AG09319 (cell line): ENCODE measurements at regions not wholly inside any gene's neighbourhood (a gene's known extent, or its start where the extent isn't known, plus 50 kb on each side); places are given as distances from the start of the nearest gene placed in this dataset.
"Not testable (repeated sequence)": the region's sequence is repeated elsewhere in the genome, so short reads cannot be mapped to it uniquely, and the experiment has no call there.

ENCODE experiments used
- DNase-seq: peaks from one replicate; pipeline ENCODE4 v3.0.0-alpha.2; 2010; ENCODE audit warnings: low read depth; ENCODE audit errors: extremely low read depth
- TF ChIP-seq, protein P1 (sequence below): IDR thresholded peaks from 2 replicates; pipeline ENCODE4 v1.5.1; 2011; ENCODE audit warnings: low read depth, mild to moderate bottlenecking, inconsistent platforms, low read length, moderate library complexity

DNA sequence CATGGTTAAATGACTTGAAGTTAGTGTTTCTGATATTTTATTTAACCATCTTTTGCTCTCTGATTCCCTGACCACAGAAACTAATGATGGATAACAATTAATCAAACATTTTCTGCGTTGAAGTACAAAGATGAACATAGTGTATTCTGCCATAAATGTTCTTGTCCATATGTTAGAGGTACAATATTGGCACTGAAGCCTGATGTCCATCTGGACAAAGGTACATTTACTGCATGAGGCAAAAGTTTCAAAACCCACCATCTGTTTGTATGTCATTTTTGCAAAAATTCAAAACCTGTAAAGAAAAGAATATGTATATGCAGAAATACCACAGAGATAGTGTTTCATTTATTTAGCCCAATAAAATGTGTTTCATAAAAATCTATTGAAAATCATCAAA is 861.5 kb downstream of the ANKRD7 start:
- TF ChIP-seq, protein P1, sequence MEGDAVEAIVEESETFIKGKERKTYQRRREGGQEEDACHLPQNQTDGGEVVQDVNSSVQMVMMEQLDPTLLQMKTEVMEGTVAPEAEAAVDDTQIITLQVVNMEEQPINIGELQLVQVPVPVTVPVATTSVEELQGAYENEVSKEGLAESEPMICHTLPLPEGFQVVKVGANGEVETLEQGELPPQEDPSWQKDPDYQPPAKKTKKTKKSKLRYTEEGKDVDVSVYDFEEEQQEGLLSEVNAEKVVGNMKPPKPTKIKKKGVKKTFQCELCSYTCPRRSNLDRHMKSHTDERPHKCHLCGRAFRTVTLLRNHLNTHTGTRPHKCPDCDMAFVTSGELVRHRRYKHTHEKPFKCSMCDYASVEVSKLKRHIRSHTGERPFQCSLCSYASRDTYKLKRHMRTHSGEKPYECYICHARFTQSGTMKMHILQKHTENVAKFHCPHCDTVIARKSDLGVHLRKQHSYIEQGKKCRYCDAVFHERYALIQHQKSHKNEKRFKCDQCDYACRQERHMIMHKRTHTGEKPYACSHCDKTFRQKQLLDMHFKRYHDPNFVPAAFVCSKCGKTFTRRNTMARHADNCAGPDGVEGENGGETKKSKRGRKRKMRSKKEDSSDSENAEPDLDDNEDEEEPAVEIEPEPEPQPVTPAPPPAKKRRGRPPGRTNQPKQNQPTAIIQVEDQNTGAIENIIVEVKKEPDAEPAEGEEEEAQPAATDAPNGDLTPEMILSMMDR, result no peak

DNA sequence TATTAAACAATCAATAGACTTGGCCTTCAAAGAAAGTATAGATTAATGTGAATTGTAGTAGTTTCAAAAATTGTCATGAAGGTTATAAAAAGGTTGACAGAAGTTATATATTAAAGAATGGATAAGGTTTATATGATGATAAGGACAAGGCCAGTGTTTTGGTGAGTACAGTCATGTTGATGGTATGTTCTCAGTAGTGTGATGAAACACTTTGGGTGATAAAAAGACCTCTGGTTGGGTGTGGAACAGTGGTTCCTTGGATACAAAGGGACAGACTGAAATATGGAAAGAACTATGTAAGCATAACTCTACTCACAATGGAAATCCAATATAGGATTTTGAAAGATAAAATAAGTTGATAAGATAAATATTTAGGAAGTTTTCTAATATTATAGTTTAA is 866.3 kb downstream of the ANKRD7 start:
- TF ChIP-seq, protein P1, result no peak
- DNase-seq, result no peak

More for the DNA sequence above, 861.5 kb downstream of the ANKRD7 start:
- DNase-seq, result no peak

DNA sequence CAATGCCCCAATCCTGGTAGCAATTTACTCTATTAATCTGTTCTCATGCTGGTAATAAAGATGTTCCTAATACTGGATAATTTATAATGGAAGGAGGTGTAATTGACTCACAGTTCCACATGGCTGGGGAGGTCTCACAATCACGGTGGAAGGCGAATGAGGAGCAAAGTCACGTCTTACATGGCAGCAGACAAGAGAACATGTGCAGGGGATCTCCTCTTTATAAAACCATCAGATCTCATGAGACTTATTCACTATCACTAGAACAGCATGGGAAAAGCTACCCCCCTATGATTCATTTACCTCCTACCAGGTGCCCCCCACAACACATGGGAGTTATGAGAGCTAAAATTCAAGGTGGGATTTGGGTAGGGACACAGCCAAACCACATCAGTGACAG is 872.2 kb downstream of the ANKRD7 start:
- no peak for DNase-seq
- TF ChIP-seq, protein P1, result no peak

DNA sequence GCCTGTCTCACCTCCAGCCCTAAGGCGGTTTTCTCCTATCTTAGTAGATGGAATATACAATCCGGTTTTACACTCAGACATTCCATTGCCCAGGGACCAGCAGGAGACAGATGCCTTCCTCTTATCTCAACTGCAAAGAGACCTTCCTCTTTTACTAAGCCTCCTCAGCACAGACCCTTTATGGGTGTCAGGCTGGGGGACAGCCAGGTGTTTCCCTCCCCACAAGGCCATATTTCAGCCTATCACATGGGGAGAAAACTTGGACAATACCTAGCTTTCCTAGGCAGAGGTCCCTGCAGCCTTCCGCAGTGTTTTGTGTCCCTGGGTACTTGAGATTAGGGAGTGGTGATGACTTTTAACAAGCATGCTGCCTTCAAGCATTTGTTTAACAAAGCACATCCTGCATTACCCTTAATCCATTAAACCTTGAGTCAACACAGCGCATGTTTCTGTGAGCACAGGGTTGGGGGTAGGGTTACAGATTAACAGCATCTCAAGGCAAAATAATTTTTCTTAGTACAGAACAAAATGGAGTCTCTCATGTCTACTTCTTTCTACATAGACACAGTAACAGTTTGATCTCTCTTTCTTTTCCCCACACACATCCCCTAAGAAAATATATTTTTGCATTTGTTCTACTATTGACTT is 876.2 kb downstream of the ANKRD7 start:
- DNase-seq, result not testable (repeated sequence)

DNA sequence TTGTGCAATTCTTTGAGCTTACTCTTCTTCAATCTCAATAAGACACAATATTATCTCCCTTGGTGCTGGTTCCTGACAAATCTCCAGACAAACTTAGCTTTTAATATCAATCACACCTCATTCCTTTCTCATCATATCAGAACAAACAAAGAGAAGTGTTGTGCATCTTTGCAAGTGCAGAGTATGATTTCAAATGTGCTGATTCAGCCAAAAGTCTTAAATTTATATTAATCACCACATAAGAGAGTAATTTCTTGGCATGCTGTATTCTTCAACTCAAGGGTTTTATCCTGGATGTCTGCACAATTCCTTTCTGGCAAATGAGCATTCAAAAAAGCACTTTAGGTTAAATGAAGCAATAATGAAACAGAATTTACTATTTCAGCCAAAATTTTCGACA is 877.8 kb downstream of the ANKRD7 start:
- TF ChIP-seq, protein P1, result no peak
- DNase-seq, result no peak

DNA sequence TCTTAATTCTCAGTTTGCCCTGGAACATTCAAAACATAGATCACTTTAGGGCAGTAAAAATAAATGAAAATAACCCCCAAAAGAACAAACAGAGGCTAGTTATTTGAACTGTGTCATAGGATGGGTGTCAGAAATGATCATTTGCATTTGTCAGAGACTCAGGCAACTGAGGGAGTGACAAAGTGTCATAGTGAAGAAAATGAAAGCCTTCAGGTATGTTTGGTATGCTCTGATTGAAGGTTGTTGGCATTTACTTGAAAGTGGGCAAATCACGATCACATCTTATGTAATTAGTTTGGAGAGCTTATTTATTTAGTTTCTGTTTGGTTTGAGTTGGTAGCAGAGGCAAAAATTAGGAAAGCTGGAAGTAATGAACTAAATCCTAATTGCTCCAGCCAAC is 880.9 kb downstream of the ANKRD7 start:
- no peak for DNase-seq
- TF ChIP-seq, protein P1, result no peak

DNA sequence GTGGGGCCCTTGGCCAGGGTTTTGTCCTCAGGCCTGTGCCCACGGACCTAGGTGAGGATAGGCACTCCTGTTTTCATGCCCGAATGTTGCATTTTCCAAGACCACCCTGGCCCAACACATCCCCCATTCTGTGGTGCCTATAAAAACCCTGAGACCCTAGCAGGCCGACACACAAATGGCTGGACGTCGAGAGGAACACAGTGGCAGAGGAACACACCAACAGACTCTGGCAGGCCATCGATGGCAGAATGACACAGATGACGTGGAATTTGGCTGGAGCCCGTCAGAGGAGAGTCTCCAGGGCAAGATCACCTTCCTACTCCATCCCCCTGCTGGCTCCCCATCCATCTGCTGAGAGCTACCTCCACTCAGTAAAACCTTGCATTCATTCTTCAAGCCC is 898.8 kb downstream of the ANKRD7 start:
- TF ChIP-seq, protein P1, result no peak
- DNase-seq, result no peak

DNA sequence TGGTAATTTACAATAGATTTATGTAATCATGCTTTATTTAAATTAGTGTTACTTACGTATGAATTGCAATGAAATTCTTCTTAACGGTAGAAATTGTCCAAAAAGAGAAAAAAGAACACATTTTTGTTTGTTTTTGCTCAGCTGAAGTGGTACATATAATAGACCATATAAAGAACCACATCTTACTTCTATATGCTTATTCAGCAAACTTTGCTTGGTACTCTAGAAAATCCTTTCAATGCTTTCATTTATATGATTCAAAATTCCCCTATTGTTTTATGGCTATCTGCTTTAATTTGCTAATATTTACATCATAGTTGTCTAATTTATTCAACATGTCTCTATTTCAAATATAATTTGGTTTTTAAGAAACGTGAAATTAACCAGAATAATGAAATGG is 903.2 kb downstream of the ANKRD7 start:
- no peak for DNase-seq
- TF ChIP-seq, protein P1, result no peak
